DOHH2 (cell line): ENCODE measurements at regions not wholly inside any gene's neighbourhood (a gene's known extent, or its start where the extent isn't known, plus 50 kb on each side); places are given as distances from the start of the nearest gene placed in this dataset.

Source experiments
- H3F3A ChIP-seq: fragments of 200-600 bp; sonication (generic), shearing (Covaris generic); 2 replicates; pipeline ENCODE4 v1.6.0; 2016; ENCODE audit warnings: antibody characterized with exemption, mild to moderate bottlenecking; ENCODE audit not compliant: control insufficient read depth, insufficient read depth
- H3K27ac ChIP-seq: fragments of 200-600 bp; sonication (generic); 2 replicates; pipeline ENCODE4 v1.5.1; 2014; ENCODE audit warnings: low read depth, mild to moderate bottlenecking, low read length, moderate library complexity
- H3K27me3 ChIP-seq: fragments of 200-600 bp; sonication (generic); 2 replicates; pipeline ENCODE4 v1.6.1; 2014; ENCODE audit warnings: mild to moderate bottlenecking, low read length, mixed read lengths; ENCODE audit not compliant: control insufficient read depth
- H3K36me3 ChIP-seq: fragments of 200-600 bp; sonication (generic); 2 replicates; pipeline ENCODE4 v1.6.1; 2014; ENCODE audit warnings: mild to moderate bottlenecking, low read length, moderate library complexity, mixed read lengths; ENCODE audit not compliant: control insufficient read depth
- H3K4me1 ChIP-seq: fragments of 200-600 bp; sonication (generic); 2 replicates; pipeline ENCODE4 v1.6.1; 2014; ENCODE audit warnings: mild to moderate bottlenecking, low read length, mixed read lengths; ENCODE audit not compliant: control insufficient read depth
- H3K4me2 ChIP-seq: fragments of 200-600 bp; sonication (generic); 2 replicates; pipeline ENCODE4 v1.6.0; 2014; ENCODE audit warnings: mild to moderate bottlenecking, low read length, moderate library complexity
- H3K4me3 ChIP-seq: fragments of 200-600 bp; sonication (generic); 2 replicates; pipeline ENCODE4 v1.5.1; 2014; ENCODE audit warnings: mild to moderate bottlenecking, low read length, mixed read lengths
- H3K79me2 ChIP-seq: fragments of 200-600 bp; sonication (generic); 2 replicates; pipeline ENCODE4 v1.6.1; 2014; ENCODE audit warnings: mild to moderate bottlenecking, low read length, mixed read lengths; ENCODE audit not compliant: control insufficient read depth
- H3K9me2 ChIP-seq: fragments of 200-600 bp; sonication (generic); replicated peaks from 2 replicates; pipeline ENCODE4 v1.6.1; 2014; ENCODE audit warnings: mild to moderate bottlenecking, low read length, mixed read lengths; ENCODE audit not compliant: control insufficient read depth
- H3K9me3 ChIP-seq: fragments of 200-600 bp; sonication (generic); 2 replicates; pipeline ENCODE4 v1.6.1; 2014; ENCODE audit warnings: antibody characterized with exemption, low read length, mixed read lengths; ENCODE audit not compliant: control insufficient read depth, insufficient read depth
- H4K20me1 ChIP-seq: fragments of 200-600 bp; sonication (generic); 2 replicates; pipeline ENCODE4 v1.6.0; 2014; ENCODE audit warnings: low read depth, mild to moderate bottlenecking, antibody characterized with exemption, low read length, moderate library complexity; ENCODE audit not compliant: control insufficient read depth, insufficient read depth
- EZH2phosphoT487 ChIP-seq: fragments of 200-600 bp; sonication (generic); IDR thresholded peaks from 2 replicates; pipeline ENCODE4 v1.6.1; 2017; ENCODE audit warnings: borderline replicate concordance, mild to moderate bottlenecking, antibody characterized with exemption, low read length, moderate library complexity, mixed read lengths
- TF ChIP-seq, protein P1 (sequence below): fragments of 200-600 bp; sonication (generic); IDR thresholded peaks from one replicate; pipeline ENCODE4 v1.5.1; 2014; ENCODE audit warnings: antibody characterized with exemption, mild to moderate bottlenecking, low read depth, low read length; ENCODE audit not compliant: poor library complexity, severe bottlenecking

DNA sequence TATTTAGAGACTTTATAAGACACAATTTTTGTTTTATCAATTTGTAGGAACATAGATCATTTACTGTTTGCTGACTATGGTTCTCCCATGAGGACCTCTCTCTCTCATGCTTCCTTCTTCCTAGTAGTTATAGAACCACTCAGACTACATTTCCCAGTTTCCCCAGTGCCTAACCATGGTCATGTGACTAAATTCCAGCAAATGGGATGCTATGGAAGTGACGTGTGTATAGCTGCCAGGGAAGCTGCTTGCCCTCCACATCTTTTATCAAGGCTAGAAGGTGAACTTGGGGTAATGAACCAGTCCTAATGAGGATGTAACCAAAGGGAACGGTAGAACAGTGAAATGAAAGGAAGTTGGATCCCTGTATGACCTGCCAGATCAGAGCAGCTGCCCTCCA lies 184.0 kb downstream of the MIS18A start:
- H3K4me1 ChIP-seq = no peaks in the 10 kb centered on the region
- no peaks in the 10 kb centered on the region for H3K27me3 ChIP-seq
- no peaks in the 10 kb centered on the region for H4K20me1 ChIP-seq
- no peak overlapping the region for H3K27ac ChIP-seq
- no peaks in the 10 kb centered on the region for H3F3A ChIP-seq
- no peaks in the 10 kb centered on the region for H3K79me2 ChIP-seq
- H3K36me3 ChIP-seq = no peaks in the 10 kb centered on the region
- no peak overlapping the region for H3K4me3 ChIP-seq
- H3K4me2 ChIP-seq = no peak overlapping the region
- H3K9me3 ChIP-seq = no peaks in the 10 kb centered on the region
- no peaks in the 10 kb centered on the region for H3K9me2 ChIP-seq
- TF ChIP-seq EZH2phosphoT487 = no peak
- TF ChIP-seq, protein P1, sequence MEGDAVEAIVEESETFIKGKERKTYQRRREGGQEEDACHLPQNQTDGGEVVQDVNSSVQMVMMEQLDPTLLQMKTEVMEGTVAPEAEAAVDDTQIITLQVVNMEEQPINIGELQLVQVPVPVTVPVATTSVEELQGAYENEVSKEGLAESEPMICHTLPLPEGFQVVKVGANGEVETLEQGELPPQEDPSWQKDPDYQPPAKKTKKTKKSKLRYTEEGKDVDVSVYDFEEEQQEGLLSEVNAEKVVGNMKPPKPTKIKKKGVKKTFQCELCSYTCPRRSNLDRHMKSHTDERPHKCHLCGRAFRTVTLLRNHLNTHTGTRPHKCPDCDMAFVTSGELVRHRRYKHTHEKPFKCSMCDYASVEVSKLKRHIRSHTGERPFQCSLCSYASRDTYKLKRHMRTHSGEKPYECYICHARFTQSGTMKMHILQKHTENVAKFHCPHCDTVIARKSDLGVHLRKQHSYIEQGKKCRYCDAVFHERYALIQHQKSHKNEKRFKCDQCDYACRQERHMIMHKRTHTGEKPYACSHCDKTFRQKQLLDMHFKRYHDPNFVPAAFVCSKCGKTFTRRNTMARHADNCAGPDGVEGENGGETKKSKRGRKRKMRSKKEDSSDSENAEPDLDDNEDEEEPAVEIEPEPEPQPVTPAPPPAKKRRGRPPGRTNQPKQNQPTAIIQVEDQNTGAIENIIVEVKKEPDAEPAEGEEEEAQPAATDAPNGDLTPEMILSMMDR = no peak

DNA sequence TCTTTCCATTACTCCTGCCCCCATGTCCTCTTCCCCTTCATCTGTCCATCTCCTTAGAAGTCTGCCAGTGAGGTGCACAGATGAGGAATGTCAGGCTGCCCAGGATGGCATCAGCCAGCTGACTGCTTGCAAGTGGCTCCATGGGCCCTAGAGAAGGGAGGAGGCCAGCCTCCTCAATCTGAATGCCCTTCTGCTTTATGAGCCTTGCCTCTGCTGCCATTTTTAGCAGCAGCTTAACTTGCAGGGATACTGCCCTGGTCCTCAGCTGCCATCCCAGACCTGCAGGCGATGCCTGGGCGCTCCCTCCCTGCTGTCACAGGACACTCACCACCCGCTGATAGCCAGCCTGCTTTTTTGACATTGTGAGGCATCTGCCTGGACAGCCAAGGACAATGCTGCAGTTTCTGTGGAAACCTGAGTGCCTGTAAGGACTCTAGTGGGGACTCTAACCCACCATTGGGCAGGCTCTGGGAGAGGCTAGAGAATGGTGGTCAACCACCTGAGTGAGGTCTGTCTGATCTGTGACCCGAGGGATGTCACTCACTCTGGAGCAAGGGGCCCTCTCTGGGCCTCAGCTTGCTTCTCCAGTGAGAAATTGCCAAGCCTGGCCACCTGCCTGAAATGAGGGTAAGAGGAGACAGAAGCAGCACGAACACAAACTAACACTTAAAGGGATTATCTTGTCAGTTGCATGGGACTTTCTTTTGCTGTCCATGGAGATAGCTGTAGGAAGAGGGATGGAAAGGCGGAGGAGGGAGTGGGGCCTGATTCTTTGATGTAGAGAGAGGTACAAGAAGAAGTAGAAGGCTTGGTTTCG lies 185.0 kb downstream of the MIS18A start:
- H3K4me3 ChIP-seq = no peak overlapping the region
- TF ChIP-seq, protein P1 = no peak
- no peak for TF ChIP-seq EZH2phosphoT487
- no peaks in the 10 kb centered on the region for H3K9me2 ChIP-seq
- no peaks in the 10 kb centered on the region for H3K9me3 ChIP-seq
- no peaks in the 10 kb centered on the region for H3F3A ChIP-seq
- H3K79me2 ChIP-seq = no peaks in the 10 kb centered on the region
- no peaks in the 10 kb centered on the region for H3K4me1 ChIP-seq
- no peak overlapping the region for H3K4me2 ChIP-seq
- H3K27me3 ChIP-seq = no peaks in the 10 kb centered on the region; the same call in 1 of the 2 replicates
- H3K36me3 ChIP-seq = no peaks in the 10 kb centered on the region
- no peaks in the 10 kb centered on the region for H4K20me1 ChIP-seq
- H3K27ac ChIP-seq = no peak overlapping the region

DNA sequence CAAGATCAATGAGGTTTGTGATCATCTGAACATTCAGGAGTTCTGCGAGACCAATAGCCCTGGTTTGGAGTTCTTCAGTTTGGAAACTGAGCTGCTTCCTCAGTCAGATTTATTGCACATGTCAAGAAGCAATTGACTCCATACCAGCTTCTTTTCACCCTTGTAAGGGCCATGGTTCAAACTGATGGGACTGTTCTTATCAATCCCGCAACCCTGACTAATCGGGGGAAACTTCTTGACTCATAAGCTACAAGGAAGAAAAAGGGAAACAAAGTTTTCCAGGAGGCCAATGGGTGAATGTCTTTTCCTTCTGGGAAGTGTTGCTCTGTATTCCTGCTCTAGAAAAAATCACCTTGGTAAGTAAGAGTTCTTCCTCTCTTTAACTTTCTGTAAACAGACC lies 187.9 kb downstream of the MIS18A start:
- Histone ChIP-seq H3K9me2 (no peaks in the 10 kb centered on the region), H4K20me1 (no peaks in the 10 kb centered on the region), H3K4me2 (no peak overlapping the region), H3K4me1 (no peaks in the 10 kb centered on the region), H3K27ac (no peak overlapping the region), H3K79me2 (no peaks in the 10 kb centered on the region), H3K9me3 (no peaks in the 10 kb centered on the region), H3K27me3 (peaks cover 4% of the 10 kb centered on the region; the same call in 1 of the 2 replicates), H3F3A (no peaks in the 10 kb centered on the region), H3K36me3 (no peaks in the 10 kb centered on the region), H3K4me3 (no peak overlapping the region)
- TF ChIP-seq, protein P1 = no peak
- no peak for TF ChIP-seq EZH2phosphoT487
